Calu3 (cell line): ENCODE measurements at regions not wholly inside any gene's neighbourhood (a gene's known extent, or its start where the extent isn't known, plus 50 kb on each side); places are given as distances from the start of the nearest gene placed in this dataset.

ENCODE experiments used
- BruUV-seq: library from RNA; stranded (reverse); fragments of 400-500 nt; replicated peaks from 2 replicates; lab custom pipeline; 2021; lab: Mats Ljungman, UMichigan
- CTCF ChIA-PET: fragments of 300-600 bp; sonication (Branson Sonifier 250); formaldehyde crosslinking; loops from one replicate; lab custom pipeline; 2022; ENCODE audit warnings: antibody characterized with exemption; lab: Charles Lee
- DNase-seq: peaks from one replicate; pipeline ENCODE4 v3.0.0; 2022
- H3K27ac Mint-ChIP-seq: one replicate; pipeline ENCODE4 v1.8.0; 2022; ENCODE audit warnings: mixed read lengths; ENCODE audit not compliant: unreplicated experiment
- H3K27me3 Mint-ChIP-seq: one replicate; pipeline ENCODE4 v1.8.0; 2022; ENCODE audit warnings: mixed read lengths; ENCODE audit not compliant: unreplicated experiment
- H3K36me3 Mint-ChIP-seq: one replicate; pipeline ENCODE4 v1.8.0; 2022; ENCODE audit warnings: mild to moderate bottlenecking, moderate library complexity, mixed read lengths; ENCODE audit not compliant: insufficient read depth, unreplicated experiment
- H3K4me1 Mint-ChIP-seq: one replicate; pipeline ENCODE4 v1.8.0; 2022; ENCODE audit warnings: mild to moderate bottlenecking, low read depth, mixed read lengths; ENCODE audit not compliant: unreplicated experiment
- H3K4me3 Mint-ChIP-seq: one replicate; pipeline ENCODE4 v1.8.0; 2022; ENCODE audit warnings: mild to moderate bottlenecking, low read depth, moderate library complexity, mixed read lengths; ENCODE audit not compliant: unreplicated experiment
- H3K9me3 Mint-ChIP-seq: one replicate; pipeline ENCODE4 v1.8.0; 2022; ENCODE audit warnings: low read depth, mixed read lengths; ENCODE audit not compliant: unreplicated experiment
- intact Hi-C: fragments of 100-400 bp; cut with micrococcal nuclease; formaldehyde crosslinking; loops from one replicate; pipeline ENCODE4 v1.10.0; 2022; ENCODE audit not compliant: unreplicated experiment
- TF ChIP-seq, protein P1 (sequence below): fragments of 200-600 bp; IDR thresholded peaks from one replicate; pipeline ENCODE4 v1.8.0; 2022; ENCODE audit warnings: antibody characterized with exemption; ENCODE audit not compliant: unreplicated experiment

DNA sequence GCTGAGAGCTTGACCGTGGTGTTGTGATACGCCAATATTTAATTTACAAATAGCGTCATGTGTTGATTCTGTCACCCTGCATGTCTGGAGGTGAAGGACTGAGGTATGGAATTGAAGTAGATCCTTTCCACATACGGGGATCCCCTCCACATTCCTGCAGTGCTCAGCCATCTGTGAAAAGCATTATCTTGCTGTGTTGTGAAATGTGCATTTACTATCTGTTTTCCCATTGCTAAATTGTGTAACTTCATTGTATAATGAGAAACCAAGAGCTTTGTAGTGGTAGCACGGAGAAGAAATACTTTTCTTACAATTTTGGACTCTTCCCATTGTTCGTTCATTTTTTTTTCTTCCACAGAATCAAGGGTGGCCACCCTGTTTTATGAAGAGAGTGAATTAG is 577.3 kb upstream of the ZP4 start:
- CTCF ChIA-PET = no interaction called here
- Mint-ChIP-seq H3K4me1 (peaks cover 7% of the 10 kb centered on the region), H3K27me3 (no peaks in the 10 kb centered on the region), H3K36me3 (no peaks in the 10 kb centered on the region), H3K27ac (no peak overlapping the region), H3K9me3 (peaks cover 4% of the 10 kb centered on the region), H3K4me3 (no peak overlapping the region)
- intact Hi-C loops = no loop called here
- BruUV-seq = no TSS peak
- no peak for DNase-seq
- TF ChIP-seq, protein P1, sequence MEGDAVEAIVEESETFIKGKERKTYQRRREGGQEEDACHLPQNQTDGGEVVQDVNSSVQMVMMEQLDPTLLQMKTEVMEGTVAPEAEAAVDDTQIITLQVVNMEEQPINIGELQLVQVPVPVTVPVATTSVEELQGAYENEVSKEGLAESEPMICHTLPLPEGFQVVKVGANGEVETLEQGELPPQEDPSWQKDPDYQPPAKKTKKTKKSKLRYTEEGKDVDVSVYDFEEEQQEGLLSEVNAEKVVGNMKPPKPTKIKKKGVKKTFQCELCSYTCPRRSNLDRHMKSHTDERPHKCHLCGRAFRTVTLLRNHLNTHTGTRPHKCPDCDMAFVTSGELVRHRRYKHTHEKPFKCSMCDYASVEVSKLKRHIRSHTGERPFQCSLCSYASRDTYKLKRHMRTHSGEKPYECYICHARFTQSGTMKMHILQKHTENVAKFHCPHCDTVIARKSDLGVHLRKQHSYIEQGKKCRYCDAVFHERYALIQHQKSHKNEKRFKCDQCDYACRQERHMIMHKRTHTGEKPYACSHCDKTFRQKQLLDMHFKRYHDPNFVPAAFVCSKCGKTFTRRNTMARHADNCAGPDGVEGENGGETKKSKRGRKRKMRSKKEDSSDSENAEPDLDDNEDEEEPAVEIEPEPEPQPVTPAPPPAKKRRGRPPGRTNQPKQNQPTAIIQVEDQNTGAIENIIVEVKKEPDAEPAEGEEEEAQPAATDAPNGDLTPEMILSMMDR = no peak

DNA sequence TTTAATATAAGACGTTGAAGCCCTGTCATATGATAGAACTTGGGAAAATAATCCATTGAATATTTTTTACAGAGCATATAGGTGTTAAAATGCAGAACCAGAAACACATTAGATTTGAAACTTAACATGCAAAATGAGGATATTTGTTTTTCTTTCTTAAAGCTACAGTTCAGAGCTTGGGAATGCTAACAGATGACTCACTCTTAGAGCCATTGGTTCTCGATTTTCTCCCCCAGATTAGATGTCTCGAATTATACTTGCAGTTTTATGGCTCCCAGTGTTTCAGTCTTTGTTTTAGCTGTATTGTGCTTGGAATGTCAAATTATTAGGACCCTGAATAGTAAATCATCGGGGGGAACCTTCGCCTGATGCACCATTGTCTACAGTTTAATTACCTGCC is 575.7 kb upstream of the ZP4 start:
- H3K4me1 Mint-ChIP-seq = peaks cover 7% of the 10 kb centered on the region
- BruUV-seq = no TSS peak

DNA sequence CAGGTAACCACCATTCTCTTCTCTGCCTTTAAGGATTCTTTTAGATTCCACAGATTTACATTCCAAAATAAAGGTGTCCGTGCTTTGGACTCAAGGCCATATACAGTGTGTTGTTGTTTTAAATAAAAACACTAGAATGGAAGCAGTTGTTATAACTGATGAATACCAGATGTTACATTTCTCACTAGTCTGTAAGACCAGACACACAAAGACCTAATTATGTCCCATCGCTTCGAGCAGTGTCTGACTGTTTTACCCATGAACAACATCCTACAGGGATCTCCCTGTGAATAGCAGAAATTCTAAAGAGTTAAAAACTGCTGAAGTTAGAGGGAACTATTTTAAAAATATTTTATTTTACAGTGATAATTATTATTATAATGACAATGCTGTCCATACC is 574.7 kb upstream of the ZP4 start:
- H3K27ac Mint-ChIP-seq = no peak overlapping the region
- peaks cover 4% of the 10 kb centered on the region for H3K9me3 Mint-ChIP-seq
- TF ChIP-seq, protein P1 = no peak
- no peak for DNase-seq
- CTCF ChIA-PET = no interaction called here
- no TSS peak for BruUV-seq
- H3K36me3 Mint-ChIP-seq = no peaks in the 10 kb centered on the region
- intact Hi-C loops = no loop called here
- H3K4me3 Mint-ChIP-seq = no peak overlapping the region
- no peaks in the 10 kb centered on the region for H3K27me3 Mint-ChIP-seq
- peaks cover 7% of the 10 kb centered on the region for H3K4me1 Mint-ChIP-seq

More for the DNA sequence above, 575.7 kb upstream of the ZP4 start:
- Mint-ChIP-seq H3K9me3 (peaks cover 4% of the 10 kb centered on the region), H3K36me3 (no peaks in the 10 kb centered on the region), H3K4me3 (no peak overlapping the region), H3K27me3 (no peaks in the 10 kb centered on the region), H3K27ac (no peak overlapping the region)
- intact Hi-C loops = no loop called here
- TF ChIP-seq, protein P1 = no peak
- CTCF ChIA-PET = no interaction called here
- no peak for DNase-seq

DNA sequence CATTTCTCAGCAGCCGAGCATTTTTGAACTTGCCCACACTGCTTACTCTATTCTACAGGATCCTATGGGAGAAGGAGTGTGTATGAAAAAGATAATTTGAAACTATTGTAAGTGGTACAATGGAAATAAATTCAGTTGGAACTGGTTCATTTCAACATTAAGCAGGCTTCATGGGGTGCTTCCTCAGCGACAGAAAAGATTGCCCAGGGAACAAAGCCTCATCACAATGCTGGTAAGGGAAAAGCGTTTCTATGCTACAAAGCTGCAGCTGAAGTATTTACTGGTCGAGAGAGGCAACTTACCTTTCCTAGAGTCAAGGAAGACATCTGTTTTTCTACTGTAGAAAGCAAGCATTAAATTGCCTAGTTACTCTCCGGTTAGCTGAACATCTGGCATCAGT is 568.2 kb upstream of the ZP4 start:
- no peak overlapping the region for H3K27ac Mint-ChIP-seq
- H3K4me3 Mint-ChIP-seq = no peak overlapping the region
- no peaks in the 10 kb centered on the region for H3K9me3 Mint-ChIP-seq
- CTCF ChIA-PET = no interaction called here
- intact Hi-C loops = no loop called here
- no peak for DNase-seq
- TF ChIP-seq, protein P1 = no peak
- no peaks in the 10 kb centered on the region for H3K27me3 Mint-ChIP-seq
- H3K4me1 Mint-ChIP-seq = no peaks in the 10 kb centered on the region
- H3K36me3 Mint-ChIP-seq = no peaks in the 10 kb centered on the region
- no TSS peak for BruUV-seq
